ENCODE measurements at regions not wholly inside any gene's neighbourhood (a gene's known extent, or its start where the extent isn't known, plus 50 kb on each side); places are given as distances from the start of the nearest gene placed in this dataset.

GRCh38 chr10:131647789-131648188, 253.0 kb upstream of the PPP2R2D start:
- Mint-ChIP-seq H3K27me3 (ENCODE audit: low read depth) (peaks cover 14% of the 10 kb centered on the region), H3K27ac (no peak overlapping the region; a peak in 1 of 7 replicates), H3K4me1 (peaks cover 35 to 41% of the 10 kb centered on the region in 2 experiments), H3K9me3 (peaks cover 0 to 5% of the 10 kb centered on the region in 2 experiments; a peak in 2 of 5 replicates), H3K4me3 (no peak overlapping the region), H3K36me3 (ENCODE audit: insufficient read depth in 1 of 3, low read depth in 3 of 3) (peaks cover 0 to 4% (median 0%) of the 10 kb centered on the region in 3 experiments; a peak in 3 of 7 replicates)
- H4K91ac ChIP-seq (ENCODE audit: insufficient read length, low read depth, low read length) = no peak overlapping the region
- no peak overlapping the region for H3K4me2 ChIP-seq (ENCODE audit: insufficient read depth, insufficient read length, low read length)
- H3T11ph ChIP-seq (ENCODE audit: low read length) = no peak overlapping the region
- DNase-seq = no peak
- H4K8ac ChIP-seq (replicated peaks; ENCODE audit: insufficient read length, low read depth, low read length) = no peak overlapping the region
- no peaks in the 10 kb centered on the region for H3K27me3 ChIP-seq (ENCODE audit: insufficient read depth, low read length)
- no peaks in the 10 kb centered on the region for H3K23me2 ChIP-seq (ENCODE audit: insufficient read length, low read depth, low read length, poor library complexity, severe bottlenecking)
- no peak overlapping the region for H2BK120ac ChIP-seq (ENCODE audit: low read depth, low read length, poor library complexity, severe bottlenecking)
- no peak for TF ChIP-seq CTCF (conservative IDR thresholded peaks at IDR 0.05)
- no peak overlapping the region for H2BK5ac ChIP-seq (ENCODE audit: insufficient read length, low read length)
- H3K4ac ChIP-seq (ENCODE audit: low read depth, low read length) = no peak overlapping the region
- H2BK12ac ChIP-seq (ENCODE audit: insufficient read length, low read depth, low read length) = no peak overlapping the region
- no CpG with 5 or more reads among the region's 11 CpGs for WGBS (ENCODE audit: extremely low coverage, insufficient read length, low lambda C conversion rate)
- no peak overlapping the region for H2BK20ac ChIP-seq (ENCODE audit: low read depth, low read length, poor library complexity, severe bottlenecking)
- H4K20me1 ChIP-seq (ENCODE audit: control insufficient read depth, insufficient read depth, insufficient read length) = no peaks in the 10 kb centered on the region
- peaks cover 9% of the 10 kb centered on the region; the same call in 1 of the 2 replicates for H3K4me1 ChIP-seq (ENCODE audit: insufficient read depth, low read length)
- no peak overlapping the region for H3K23ac ChIP-seq (ENCODE audit: insufficient read length, low read depth, low read length)
- no peaks in the 10 kb centered on the region for H3K79me1 ChIP-seq (ENCODE audit: insufficient read depth, low read depth, low read length, poor library complexity, severe bottlenecking)
- H3K14ac ChIP-seq (ENCODE audit: insufficient read depth, low read length) = no peak overlapping the region
- no peak overlapping the region for H3K9ac ChIP-seq (ENCODE audit: extremely low read depth, insufficient read length, low read length)
- H3K79me2 ChIP-seq (ENCODE audit: insufficient read depth, low read length) = no peaks in the 10 kb centered on the region
- no peak overlapping the region for H2AK5ac ChIP-seq (ENCODE audit: insufficient read length, low read length)
- H3K18ac ChIP-seq (ENCODE audit: insufficient read length, low read depth, low read length) = no peak overlapping the region
- no peak overlapping the region for H3K27ac ChIP-seq (ENCODE audit: insufficient read length, low read depth, low read length)
- no peaks in the 10 kb centered on the region for H3K9me3 ChIP-seq (ENCODE audit: control insufficient read depth, low read depth, low read length)
- H4K5ac ChIP-seq (ENCODE audit: insufficient read length, low read depth, low read length) = no peak overlapping the region
- no peak overlapping the region for H2BK15ac ChIP-seq (ENCODE audit: low read depth, low read length)
- H3K56ac ChIP-seq (ENCODE audit: insufficient read length, low read depth, low read length) = no peak overlapping the region
- H2AFZ ChIP-seq (ENCODE audit: low read length) = no peak overlapping the region
